ENCODE measurements at regions not wholly inside any gene's neighbourhood (a gene's known extent, or its start where the extent isn't known, plus 50 kb on each side); places are given as distances from the start of the nearest gene placed in this dataset.

DNA sequence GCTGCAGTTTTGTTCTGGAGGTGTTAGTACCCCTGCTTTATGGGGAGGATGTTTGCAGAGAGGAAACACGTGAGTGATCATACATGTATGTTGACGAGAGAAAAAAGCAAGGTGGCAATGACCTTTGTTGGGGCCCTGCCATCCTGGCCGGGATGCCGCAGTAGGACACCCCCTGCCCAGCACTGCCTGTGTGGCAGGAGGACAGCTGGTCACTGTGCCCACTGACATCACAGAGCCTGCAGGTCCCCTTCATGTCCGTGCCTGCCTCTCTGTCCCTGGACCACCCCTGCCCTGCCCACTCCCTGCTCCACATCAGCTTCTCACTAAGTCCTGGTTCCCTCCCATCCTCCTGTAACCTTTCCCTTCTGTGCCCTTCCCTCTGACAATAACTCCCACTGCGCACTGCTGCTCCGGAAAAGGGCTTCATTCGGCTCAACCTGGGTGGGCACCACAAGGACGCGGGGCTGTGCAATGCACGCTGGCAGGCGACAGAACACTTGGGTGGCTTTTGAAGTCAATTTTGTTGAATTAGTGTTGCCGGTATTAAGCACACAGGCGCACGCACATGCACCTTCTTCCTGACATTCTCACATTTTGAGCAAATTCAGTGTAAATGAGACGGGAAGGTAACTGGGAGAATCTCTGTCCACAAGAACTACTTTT lies 51.5 kb upstream of the TWIST2 start:
- Histone ChIP-seq H3K4me3 (ENCODE audit: low read length) (no peak overlapping the region), H2AFZ (ENCODE audit: low read depth, low read length) (no peak overlapping the region)

DNA sequence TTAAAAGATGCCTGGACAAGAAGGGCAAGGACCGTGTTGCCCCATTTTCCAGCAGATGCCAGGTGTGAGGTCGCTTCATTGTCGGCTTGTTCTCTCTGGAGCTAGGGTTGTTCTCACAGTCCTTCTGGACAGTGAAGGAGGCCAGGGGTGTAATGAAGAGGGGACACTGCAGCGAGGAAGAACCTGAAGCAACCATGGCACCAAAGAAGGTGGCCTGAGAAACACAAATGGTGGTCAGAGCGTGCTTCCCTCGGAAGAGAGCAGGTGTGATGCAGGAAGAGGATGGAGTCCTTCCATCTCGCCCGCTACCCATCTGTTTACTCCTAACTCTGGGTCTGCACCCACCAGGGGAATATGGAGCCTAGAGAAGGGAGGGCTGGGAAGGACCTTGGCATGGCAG lies 50.3 kb upstream of the TWIST2 start:
- Histone ChIP-seq H3K4me3 (ENCODE audit: low read length) (no peak overlapping the region), H2AFZ (ENCODE audit: low read depth, low read length) (no peak overlapping the region), H3K4me1 (ENCODE audit: insufficient read depth, low read length) (no peaks in the 10 kb centered on the region), H3K36me3 (ENCODE audit: insufficient read depth, low read length) (no peaks in the 10 kb centered on the region), H3K27me3 (ENCODE audit: insufficient read depth, low read length) (no peaks in the 10 kb centered on the region), H3K9me3 (ENCODE audit: low read length) (no peaks in the 10 kb centered on the region)

More for the DNA sequence above, 51.5 kb upstream of the TWIST2 start:
- H3K9me3 ChIP-seq (ENCODE audit: low read length), result no peaks in the 10 kb centered on the region
- H3K27me3 ChIP-seq (ENCODE audit: insufficient read depth, low read length), result no peaks in the 10 kb centered on the region
- H3K36me3 ChIP-seq (ENCODE audit: insufficient read depth, low read length), result no peaks in the 10 kb centered on the region
- H3K4me1 ChIP-seq (ENCODE audit: insufficient read depth, low read length), result peaks cover under 1% of the 10 kb centered on the region
